Right lobe of liver (tissue), 4 donors: ENCODE measurements at regions not wholly inside any gene's neighbourhood (a gene's known extent, or its start where the extent isn't known, plus 50 kb on each side); places are given as distances from the start of the nearest gene placed in this dataset.

Experiments used
- POLR2A ChIP-seq: fragments of 450-650 bp; IDR thresholded peaks from one replicate; pipeline ENCODE4 v1.6.1; 2017; ENCODE audit warnings: antibody characterized with exemption, mild to moderate bottlenecking
- TF ChIP-seq, protein P1 (sequence below), 4 donors: fragments of 200-600 bp in 3 of 4; fragments of 450-650 bp in 1 of 4; IDR thresholded peaks; one replicate each; pipeline versions ENCODE4 v1.5.1 to v1.8.0; 2016 to 2022; ENCODE audit warnings: antibody characterized with exemption in 4 of 4, mild to moderate bottlenecking in 2 of 4
- donor health status: DM: no; HTN: no; CAD: no.
- donor health status: DM: no; HTN: no; CAD: no.
- donor health status: DM: no; HTN: yes; CAD: no.

DNA sequence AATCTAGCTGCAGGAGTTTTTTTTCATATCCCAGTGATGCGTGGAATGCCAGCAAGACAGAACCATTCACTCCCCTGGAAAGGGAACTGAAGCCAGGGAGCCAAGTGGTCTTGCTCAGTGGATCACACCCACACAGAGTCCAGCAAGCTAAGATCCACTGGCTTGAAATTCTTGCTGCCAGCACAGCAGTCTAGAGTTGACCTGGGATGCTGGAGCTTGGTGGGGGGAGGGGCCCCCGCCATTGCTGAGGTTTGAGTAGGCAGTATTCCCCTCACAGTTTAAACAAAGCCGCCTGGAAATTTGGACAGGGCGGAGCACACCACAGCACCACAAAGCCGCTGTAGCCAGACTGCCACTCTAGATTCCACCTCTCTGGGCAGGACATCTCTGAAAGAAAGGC is 86.9 kb upstream of the STXBP6 start:
- TF ChIP-seq, protein P1, sequence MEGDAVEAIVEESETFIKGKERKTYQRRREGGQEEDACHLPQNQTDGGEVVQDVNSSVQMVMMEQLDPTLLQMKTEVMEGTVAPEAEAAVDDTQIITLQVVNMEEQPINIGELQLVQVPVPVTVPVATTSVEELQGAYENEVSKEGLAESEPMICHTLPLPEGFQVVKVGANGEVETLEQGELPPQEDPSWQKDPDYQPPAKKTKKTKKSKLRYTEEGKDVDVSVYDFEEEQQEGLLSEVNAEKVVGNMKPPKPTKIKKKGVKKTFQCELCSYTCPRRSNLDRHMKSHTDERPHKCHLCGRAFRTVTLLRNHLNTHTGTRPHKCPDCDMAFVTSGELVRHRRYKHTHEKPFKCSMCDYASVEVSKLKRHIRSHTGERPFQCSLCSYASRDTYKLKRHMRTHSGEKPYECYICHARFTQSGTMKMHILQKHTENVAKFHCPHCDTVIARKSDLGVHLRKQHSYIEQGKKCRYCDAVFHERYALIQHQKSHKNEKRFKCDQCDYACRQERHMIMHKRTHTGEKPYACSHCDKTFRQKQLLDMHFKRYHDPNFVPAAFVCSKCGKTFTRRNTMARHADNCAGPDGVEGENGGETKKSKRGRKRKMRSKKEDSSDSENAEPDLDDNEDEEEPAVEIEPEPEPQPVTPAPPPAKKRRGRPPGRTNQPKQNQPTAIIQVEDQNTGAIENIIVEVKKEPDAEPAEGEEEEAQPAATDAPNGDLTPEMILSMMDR (IDR thresholded peaks at IDR 0.05), result no peak
- no peak for TF ChIP-seq POLR2A
